ENCODE measurements at regions not wholly inside any gene's neighbourhood (a gene's known extent, or its start where the extent isn't known, plus 50 kb on each side); places are given as distances from the start of the nearest gene placed in this dataset.

- H3K27me3 ChIP-seq (ENCODE audit: insufficient read depth) = no peaks in the 10 kb centered on the region
- H2AFZ ChIP-seq = no peak overlapping the region
- DNase-seq (ENCODE audit: low spot score) = no peak
- H3K79me2 ChIP-seq (replicated peaks; ENCODE audit: insufficient read depth) = no peaks in the 10 kb centered on the region
- peaks cover 2% of the 10 kb centered on the region for H3K27me3 Mint-ChIP-seq (ENCODE audit: insufficient read depth, low read depth, poor library complexity)
- TF ChIP-seq CTCF (conservative IDR thresholded peaks at IDR 0.05; ENCODE audit: low read depth in 2 of 2) (no peak), ZNF114 (CRISPR knock-in tag; IDR thresholded peaks at IDR 0.05) (no peak), ZNF462 (CRISPR knock-in tag; IDR thresholded peaks at IDR 0.05) (no peak), REST (IDR thresholded peaks at IDR 0.05; ENCODE audit: unreplicated experiment) (no peak), CREB1 (CRISPR knock-in tag; IDR thresholded peaks at IDR 0.05; ENCODE audit: low read depth) (no peak), ZNF331 (CRISPR knock-in tag; IDR thresholded peaks at IDR 0.05; ENCODE audit: low read depth) (no peak), NANOG (IDR thresholded peaks at IDR 0.05; ENCODE audit: borderline replicate concordance) (no peak), POLR2AphosphoS5 (IDR thresholded peaks at IDR 0.05; ENCODE audit: low read depth) (no peak), STAT1 (IDR thresholded peaks at IDR 0.05; ENCODE audit: unreplicated experiment) (no peak), ETS1 (IDR thresholded peaks at IDR 0.05) (no peak), EZH2phosphoT487 (IDR thresholded peaks at IDR 0.05; ENCODE audit: unreplicated experiment) (no peak), JUNB (IDR thresholded peaks at IDR 0.05; ENCODE audit: unreplicated experiment) (no peak), EZH2 (IDR thresholded peaks at IDR 0.05; ENCODE audit: low read depth, unreplicated experiment) (no peak)
- H3F3A ChIP-seq (replicated peaks; ENCODE audit: low read depth) = no peaks in the 10 kb centered on the region
- no peak overlapping the region for H3K4me2 ChIP-seq
- H3K36me3 ChIP-seq (ENCODE audit: insufficient read depth) = no peaks in the 10 kb centered on the region
- H3K27ac ChIP-seq (ENCODE audit: low read depth) = no peak overlapping the region
- peaks cover 12% of the 10 kb centered on the region for H3K4me1 Mint-ChIP-seq
- H3K9me3 Mint-ChIP-seq = peaks cover 38% of the 10 kb centered on the region
- H3K4me3 ChIP-seq = no peak overlapping the region
- peaks cover 12% of the 10 kb centered on the region; the same call in 2 of the 3 replicates for H3K36me3 Mint-ChIP-seq (ENCODE audit: low read depth)
- no peak overlapping the region for H3K4me3 Mint-ChIP-seq
- no peak for ATAC-seq
- 0 out of 2 replicates have a peak, but pooled peaks cover 12% of the 10 kb centered on the region for H3K9me2 ChIP-seq (ENCODE audit: insufficient read depth)
- H3K27ac Mint-ChIP-seq = no peak overlapping the region
- H3K4me1 ChIP-seq (ENCODE audit: insufficient read depth) = peaks cover 9% of the 10 kb centered on the region; the same call in 1 of the 2 replicates
- H4K20me1 ChIP-seq (replicated peaks; ENCODE audit: insufficient read depth) = no peaks in the 10 kb centered on the region
Measured at GRCh38 chr2:67544286-67544685, 147.2 kb downstream of the ETAA1 start.
